HK-2 (cell line): ENCODE measurements at regions not wholly inside any gene's neighbourhood (a gene's known extent, or its start where the extent isn't known, plus 50 kb on each side); places are given as distances from the start of the nearest gene placed in this dataset.
"Not testable (repeated sequence)": the region's sequence is repeated elsewhere in the genome, so short reads cannot be mapped to it uniquely, and the experiment has no call there.

Source experiments
- DNase-seq: peaks from one replicate; pipeline ENCODE4 v3.0.0-alpha.2; 2018; ENCODE audit not compliant: unreplicated experiment

DNA sequence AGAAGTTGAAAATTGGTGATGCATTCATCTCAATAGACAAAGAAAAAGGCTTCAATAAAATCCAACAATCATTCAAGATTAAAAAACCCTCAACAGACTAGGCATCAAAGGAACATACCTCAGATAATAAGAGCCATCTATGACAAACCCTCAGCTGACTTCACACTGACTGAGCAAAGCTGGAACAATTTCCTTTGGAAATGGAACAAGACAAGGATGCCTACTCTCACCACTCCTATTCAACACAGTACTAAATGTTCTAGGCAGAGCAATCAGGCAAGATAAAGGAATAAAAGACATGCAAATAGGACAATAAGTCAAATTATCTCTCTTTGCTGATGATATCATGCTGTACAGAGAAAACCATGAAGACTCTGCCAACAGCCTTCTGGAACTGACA is 1188.1 kb downstream of the DTWD2 start:
- no peak for DNase-seq

DNA sequence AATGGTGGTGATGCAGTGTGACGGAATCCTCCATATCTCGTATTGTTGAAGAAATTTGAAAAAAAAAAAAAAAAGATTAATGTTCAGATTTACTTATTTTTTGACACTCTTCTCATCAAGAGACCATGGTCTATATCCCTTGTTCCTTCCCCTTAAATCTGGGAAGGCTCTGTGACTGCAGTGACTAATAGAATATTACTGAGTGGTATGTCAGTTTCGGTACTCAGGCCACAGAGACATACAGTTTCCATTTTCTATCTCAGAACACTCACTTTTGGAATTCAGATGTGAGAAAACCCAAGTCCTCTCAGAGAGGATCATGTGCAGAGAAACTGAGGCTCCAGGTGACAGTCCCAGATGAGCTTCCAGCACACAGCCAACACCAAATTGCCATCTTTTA is 1193.5 kb downstream of the DTWD2 start:
- no peak for DNase-seq

DNA sequence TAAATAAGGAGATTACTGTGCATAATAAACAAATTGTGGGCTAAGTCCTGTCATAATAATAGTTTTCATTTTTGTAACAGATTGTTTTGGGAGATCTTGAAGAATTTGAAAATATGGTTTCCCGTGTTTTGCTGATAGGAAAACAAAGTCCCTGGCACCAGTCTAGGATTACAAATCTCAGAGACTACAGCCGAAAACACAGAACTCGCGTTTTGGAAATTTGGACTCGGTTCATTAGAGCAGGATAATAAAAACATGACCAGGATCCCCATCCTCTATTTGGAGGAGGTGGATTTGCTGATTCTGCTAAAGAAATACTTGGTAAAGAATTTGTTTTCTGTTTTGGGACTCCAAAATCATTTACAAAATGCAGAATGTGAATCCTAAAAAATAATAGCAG is 1194.4 kb downstream of the DTWD2 start:
- DNase-seq: no peak

DNA sequence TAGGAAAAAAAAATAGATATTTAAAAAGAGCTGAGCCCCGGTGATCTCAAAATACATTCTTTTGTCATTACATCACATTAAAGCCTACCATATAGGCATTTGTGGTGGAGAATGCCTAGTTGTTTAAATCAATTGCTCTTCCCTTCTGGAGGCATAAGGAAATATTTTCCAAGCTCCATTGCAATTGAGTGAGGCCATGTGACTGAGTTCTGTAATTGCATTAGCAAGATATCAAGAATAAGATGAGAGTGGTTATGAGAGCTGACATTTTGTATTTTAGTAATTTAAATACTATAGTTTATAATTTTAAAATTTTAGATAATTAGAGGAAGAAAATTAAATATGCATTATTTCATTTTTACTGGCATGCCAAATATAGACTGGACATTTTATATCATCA is 1195.9 kb downstream of the DTWD2 start:
- no peak for DNase-seq

DNA sequence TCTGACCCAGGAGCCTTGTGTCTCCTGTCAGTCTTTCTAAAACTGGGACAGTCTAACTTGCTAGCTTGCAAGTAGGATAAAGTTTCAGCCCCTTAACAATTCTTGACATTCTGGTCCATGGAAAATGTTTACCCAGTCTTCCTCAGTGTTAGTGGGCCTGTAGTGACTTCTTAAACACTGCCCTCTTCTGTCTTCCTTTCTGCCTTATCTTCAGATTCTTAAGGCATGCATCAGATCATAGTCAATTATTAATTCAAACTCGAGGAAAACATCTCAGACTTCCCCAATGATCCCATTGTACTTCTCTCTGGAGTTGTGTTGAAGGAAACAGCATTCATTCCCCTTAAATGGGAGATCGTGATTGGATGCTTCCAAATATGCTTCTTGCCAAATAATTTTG is 1199.8 kb downstream of the DTWD2 start:
- no peak for DNase-seq

DNA sequence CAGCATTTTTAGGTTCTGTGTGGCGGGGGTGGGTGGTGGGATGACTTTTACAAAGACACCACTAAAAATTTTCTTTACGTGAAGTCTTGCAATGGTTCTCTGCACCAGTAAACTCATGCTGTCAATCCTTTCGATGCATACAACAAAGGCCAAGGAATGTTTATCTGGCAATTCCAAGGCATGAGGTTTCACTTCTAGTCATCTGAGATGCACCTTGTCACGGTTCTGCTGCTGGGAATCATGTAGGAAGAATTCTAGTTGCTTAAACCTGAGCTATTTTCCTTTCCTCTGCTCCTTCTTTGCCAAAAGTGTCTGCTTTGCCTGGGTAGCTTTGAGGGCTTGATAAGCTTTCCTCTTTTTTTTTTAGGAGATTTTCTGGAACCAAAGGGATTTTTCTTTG is 1204.5 kb upstream of the SEMA6A start:
- DNase-seq: no peak

DNA sequence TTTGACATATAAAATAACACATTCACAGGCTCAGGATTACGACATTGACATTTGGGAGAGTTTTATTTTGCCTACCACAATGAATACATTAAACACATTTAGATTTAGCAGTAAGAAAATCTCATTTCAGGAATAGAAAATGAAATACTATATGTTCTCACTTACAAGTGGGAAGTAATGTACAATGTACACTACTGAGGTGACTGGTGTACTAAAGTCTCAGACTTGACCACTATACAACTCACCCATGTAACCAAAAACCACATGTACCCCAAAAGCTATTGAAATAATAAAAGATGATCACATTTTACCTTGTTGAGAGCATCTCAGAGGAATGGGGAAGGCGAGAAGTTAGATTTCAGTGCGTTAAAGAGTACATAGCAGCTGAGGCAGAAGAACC is 1202.4 kb upstream of the SEMA6A start:
- DNase-seq: no peak

DNA sequence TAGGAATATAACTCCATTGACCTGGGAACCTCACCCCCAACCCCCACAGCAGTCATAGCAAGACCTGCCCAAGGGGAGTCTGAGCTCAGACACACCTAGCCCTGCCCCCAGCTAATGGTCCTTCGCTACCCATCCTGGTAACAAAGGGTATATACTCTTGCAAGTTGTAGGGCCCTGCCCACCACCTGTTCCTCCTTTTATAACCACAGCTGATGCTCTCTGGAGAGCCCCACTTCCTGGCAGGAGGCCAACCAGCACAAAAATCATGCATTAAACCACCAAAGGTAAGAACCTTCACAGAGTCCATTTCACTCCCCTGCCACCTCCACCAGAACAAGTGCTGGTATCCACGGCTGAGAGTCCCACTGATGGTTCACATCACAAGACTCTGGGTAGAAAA is 1195.3 kb upstream of the SEMA6A start:
- no peak for DNase-seq

DNA sequence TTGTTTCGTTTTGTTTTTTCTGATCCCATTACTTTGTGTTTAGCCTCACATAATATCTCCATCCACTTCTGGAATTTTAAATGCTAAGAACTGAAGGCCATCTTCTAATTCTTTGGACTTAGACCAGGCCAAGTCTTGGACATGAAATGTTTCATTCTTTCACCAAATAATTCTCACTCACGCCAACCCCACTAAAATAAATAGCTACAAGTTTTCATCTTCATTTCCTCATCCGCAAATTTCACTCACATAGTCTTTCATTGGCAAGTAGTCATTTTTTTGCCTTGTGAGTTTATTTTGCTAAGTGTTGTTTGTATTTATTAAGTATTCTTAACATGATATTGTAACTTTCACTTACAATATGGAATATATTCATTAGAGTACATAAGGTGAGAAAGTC is 1188.6 kb upstream of the SEMA6A start:
- DNase-seq: no peak

DNA sequence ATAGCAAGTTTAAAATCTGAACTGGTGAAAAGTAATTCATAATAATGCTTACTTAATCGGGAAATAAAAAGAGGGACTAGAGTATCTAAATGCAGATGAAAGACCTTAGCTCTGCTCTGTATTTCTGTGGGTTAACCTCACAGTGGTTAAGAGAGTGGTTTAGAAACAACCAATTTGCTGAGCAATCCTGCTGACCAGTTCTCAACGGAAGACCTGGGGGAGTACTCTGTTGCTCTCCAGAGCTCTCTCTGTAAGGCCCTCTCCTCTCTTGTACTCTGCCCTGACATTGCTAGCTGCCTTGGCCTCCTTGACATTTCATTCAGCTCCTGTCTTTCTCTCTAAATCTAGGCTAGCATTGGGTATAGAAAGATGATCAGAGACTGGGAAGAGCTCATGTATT is 1186.6 kb upstream of the SEMA6A start:
- DNase-seq: no peak

DNA sequence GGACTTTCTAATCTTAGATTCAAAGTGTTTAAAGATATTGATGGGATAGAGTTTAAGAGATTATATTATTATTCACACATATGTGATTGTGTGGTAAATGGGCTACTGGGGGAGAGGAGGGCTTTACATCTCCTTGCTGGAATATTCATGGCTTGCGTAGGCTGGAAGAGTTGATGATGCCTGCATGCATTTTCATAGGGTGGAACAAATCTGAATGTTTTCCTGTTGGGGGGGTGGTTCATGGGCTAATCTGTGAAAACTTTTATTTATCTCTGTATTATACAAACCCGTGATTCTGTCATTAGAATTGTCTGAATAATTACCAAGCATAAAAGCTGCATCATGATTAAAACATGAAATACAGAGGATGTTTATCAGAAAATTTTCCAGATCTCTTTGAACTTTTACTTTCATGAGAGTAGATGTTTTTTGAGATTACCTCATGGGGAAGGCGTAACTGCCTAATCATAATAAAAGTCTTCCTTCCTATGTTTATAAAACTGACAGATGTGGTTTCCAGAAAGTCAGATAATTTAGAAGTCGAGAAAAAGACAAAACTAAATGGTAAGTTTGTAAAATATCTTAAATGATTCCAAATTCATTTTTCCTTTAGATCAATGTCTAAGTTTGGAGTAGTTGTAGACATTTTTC is 1185.4 kb upstream of the SEMA6A start:
- DNase-seq: no peak

DNA sequence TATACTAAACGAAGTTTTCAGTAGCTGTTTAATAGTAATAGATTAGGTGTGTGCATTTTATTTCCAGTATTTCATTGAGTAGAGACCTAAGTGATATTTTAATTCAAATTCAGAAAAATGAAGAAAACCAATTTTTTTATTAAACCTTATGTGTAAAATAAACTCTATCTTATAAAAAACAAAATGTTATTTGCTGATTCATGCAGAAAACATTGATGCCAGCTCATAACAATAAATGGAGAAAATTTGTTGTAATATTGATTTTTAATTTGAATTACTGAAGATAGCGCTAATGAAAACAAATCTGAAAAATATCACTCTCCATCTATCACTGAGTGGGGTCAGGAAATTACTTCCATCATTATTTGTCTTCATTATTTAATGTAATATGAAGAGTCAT is 1177.8 kb upstream of the SEMA6A start:
- no peak for DNase-seq

DNA sequence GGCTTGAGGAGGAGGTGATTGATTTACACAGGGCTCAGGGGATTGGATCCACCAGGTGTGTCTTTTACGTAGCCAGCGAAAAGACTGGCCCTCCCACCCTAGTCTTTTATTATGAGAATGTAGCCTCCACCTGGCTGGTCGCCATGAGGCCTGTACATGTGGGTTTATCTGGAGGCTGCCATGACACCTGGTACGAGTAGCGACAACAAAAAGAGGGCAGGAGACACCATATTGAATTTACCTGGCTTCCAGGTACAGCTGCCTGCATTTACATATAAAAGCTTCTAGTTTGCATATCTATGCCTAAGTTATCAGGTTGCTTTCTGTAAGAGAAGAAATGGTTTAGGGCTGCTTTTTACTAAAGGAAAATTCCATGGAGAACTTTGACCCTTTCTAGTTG is 1173.7 kb upstream of the SEMA6A start:
- DNase-seq: no peak

DNA sequence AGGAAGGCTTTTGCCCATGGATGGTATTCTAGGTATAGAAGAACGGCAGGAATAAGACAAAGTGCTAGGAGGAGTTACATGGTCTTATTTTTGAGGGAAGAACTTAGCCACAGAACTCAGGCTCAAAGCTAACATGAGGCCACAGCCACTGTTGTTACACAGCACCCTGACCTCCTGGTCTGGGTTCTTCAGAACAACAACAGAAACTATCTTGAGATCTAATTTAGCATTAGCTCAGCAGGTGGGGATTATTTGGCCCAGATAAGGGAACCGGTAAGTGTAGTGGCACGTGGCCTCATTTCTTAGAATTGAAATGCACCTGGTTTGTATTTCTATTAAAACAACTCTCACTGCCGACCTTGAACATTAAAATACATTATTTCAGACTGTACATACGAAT is 1168.7 kb upstream of the SEMA6A start:
- DNase-seq: no peak

DNA sequence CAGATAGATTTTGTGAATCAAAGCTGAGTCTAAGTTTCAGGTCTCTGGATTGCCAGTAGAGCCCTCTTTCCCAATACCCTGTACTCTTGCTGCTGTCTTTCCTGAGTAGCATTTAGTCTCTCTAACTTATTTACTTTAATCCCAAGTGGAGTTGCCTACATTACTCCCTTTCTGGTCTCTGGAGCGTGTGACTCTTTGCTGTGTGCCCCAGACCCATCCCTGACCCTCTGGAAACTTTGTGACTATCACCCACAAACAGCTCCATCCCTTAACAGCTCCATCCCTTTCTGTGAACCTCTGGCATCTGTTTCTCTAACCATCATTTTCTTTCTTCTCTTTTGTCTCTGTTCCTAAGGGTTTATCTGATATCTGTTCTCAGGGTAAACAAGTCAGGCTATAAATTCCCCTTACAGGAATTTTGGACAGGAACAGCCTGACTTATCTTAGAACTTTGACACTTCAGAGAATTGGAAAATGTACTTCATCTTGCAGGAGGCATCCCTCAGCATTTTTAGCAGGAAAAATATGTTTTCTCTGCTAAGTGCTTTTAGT is 1167.1 kb upstream of the SEMA6A start:
- no peak for DNase-seq

DNA sequence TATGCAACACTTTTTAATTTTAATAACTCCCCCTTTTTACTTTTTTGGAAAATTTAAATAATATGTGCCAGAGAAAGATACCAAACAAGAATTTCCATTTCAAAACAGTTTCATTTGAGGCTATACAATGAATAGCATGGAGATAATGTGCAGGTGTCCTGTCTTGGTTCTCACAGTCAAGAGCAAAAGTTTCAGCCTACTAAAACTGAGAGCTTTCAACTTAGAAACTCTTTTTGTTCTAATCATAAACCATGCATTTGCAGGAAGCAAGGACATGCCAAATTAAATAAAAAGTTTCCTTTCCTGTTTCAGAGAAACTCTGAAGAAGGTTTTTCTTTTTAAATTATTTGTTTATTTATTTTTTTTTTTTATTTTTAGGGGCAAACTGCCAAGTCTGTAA is 1165.6 kb upstream of the SEMA6A start:
- no peak for DNase-seq

DNA sequence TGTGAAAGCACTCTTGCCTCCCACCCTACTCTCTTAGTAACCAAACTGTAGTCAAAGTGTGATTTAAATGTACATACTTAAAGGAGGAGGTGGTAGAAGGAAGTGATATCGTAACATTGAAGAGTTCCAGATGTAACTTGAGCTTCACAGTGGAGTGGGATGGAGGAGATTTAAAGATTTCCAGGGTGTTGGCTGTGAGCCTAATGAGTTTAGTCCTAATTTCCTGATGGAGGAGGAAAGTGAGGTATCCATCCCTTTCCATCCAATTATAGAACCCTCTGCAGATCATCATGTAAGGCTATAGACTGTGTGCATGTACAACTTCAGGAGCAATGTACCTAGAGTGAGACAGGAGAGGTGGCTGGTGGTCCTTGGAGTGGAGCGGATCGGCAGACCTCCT is 1163.9 kb upstream of the SEMA6A start:
- no peak for DNase-seq

DNA sequence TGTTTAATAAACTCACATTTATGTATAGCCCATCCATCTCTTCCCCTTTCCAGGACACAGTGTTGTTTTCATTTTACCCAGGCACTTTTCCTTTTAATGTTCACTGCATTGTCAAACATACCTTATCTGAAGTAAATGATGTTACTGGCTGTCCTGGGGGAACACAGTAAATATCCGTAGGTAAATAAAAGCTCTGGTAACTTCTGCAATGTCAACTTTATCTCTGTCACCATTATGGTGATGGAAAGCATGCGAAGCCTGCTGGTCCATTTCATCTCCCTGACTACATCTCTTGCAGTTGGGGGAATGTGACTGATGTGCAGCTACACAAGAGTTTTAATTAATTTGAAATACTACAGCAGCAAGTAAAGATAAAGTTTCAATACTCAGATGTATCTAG is 1162.1 kb upstream of the SEMA6A start:
- DNase-seq: no peak

DNA sequence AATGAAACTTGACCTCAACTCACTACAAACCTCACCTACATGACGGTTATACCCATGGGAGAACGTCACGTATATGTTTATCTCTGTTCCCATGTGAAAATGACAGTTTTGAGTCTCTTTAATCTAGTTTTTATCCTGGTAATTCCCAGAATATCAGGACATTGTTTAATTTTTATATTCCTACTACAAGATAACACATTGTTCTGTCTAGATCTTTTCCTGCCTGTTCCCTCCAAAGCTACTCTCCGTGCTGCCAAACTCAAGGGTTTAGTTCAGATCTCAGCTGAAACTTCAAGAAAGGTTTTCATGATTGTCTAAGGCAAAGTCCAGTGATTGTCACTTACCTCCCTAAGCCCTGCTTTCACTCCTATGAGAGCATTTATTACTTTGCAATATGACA is 1159.4 kb upstream of the SEMA6A start:
- no peak for DNase-seq

DNA sequence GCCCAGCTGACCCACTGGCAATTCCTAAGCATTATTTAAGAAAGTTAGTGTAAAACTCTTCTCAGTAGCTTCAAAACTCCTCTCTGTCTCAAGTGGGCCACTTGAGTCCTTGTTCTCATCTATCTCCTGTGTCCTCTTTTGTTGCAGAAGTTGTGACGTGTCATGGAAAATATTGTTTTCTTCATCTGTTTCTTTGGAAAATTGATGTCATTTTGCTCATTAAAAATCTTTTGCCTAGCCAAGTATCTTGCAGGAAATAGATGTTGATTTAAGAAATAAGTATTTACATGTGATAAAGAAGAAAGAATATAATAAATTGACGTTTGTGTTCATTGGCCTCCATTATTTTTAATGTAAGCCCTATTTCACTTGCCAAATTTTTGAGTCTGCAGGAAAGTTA is 1158.4 kb upstream of the SEMA6A start:
- no peak for DNase-seq

DNA sequence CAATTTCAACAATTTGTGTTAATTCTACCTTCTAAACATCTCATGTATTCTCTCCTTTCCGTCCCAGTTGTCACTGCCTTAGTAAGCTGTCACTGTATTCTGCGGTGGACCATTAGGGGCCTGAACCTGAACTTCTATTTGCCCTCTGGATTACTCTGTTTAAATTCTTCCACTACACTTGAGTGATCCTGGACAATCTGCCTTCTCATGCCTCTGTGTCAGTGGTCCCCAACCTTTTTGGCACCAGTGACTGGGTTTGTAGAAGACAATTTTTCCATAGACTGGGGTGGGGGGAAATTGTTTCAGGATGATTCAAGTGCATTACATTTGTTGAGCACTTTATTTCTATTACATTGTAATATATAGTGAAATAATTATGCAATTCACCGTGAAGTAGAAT is 1157.6 kb upstream of the SEMA6A start:
- DNase-seq: no peak

DNA sequence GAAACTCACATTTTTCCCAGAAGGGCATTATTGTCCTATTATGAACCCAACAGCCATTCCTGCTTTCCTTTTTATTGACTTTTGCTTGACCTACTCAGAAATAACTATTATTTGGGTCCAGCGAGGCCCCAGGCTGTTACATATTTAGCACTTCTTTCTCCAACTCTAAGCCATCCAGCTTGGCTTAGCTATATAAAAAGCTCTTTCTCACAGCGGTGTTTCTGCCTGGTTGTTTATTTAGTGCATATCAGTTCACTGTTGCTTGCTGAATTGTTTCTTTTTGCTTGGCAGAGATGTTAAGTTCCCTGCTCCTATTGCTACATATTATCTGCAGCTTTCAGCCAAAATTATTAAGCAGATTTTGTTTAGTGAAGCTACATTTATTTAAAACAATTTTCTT is 1156.8 kb upstream of the SEMA6A start:
- no peak for DNase-seq

DNA sequence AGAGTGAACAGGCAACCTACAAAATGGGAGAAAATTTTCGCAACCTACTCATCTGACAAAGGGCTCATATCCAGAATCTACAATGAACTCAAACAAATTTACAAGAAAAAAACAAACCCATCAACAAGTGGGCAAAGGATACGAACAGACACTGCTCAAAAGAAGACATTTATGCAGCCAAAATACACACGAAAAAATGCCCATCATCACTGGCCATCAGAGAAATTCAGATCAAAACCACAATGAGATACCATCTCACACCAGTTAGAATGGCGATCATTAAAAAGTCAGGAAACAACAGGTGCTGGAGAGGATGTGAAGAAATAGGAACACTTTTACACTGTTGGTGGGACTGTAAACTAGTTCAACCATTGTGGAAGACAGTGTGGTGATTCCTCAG is 1146.2 kb upstream of the SEMA6A start:
- DNase-seq: not testable (repeated sequence)

DNA sequence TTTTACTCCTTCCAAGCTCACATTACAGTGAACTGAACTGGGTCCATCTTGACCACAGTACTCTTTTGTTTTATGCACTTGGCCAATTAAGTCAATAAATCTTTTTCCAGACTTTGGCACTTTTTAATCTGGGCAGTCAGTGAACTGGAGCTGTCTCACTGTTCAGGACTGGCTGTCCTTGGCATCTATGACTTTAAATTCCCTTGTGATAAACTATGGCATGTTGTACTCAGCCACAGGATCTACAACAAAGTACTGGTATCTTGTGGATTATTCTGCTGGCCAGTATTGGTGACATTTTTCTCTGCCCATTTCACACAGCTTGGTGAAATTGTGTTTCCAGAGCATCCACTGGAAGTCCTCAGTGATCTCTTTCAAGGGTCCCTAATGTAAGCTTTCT is 1144.8 kb upstream of the SEMA6A start:
- DNase-seq: no peak
